HepG2 (cell line): ENCODE measurements at regions not wholly inside any gene's neighbourhood (a gene's known extent, or its start where the extent isn't known, plus 50 kb on each side); places are given as distances from the start of the nearest gene placed in this dataset.

ENCODE experiments used
- ATAC-seq: fragments of 200-7000 bp; cut with Tn5 transposase; 3 replicates; pipeline ENCODE4 v1.9.1; 2020; ENCODE audit warnings: mild to moderate bottlenecking, moderate library complexity
- BruUV-seq: library from RNA; stranded (reverse); fragments of 400-500 nt; replicated peaks from 2 replicates; lab custom pipeline; 2021; lab: Mats Ljungman, UMichigan
- CTCF ChIA-PET: fragments of 300-600 bp; formaldehyde crosslinking; extraction: SDS; loops from one replicate; lab custom pipeline; 2021; ENCODE audit warnings: low total read pairs, inconsistent platforms, low intra/inter-chr PET ratio; lab: Yijun Ruan, JAX
- POLR2A ChIA-PET: fragments of 350-600 bp; sonication (Branson Sonifier 250); formaldehyde crosslinking; loops from one replicate; lab custom pipeline; 2020; ENCODE audit warnings: antibody characterized with exemption, inconsistent platforms; lab: Yijun Ruan, JAX
- DNase-seq: peaks from one replicate; pipeline ENCODE4 v3.0.0-alpha.2; 2015; ENCODE audit warnings: low spot score
- FAIRE-seq: peaks from 3 replicates; lab custom pipeline; 2011; peaks lifted over from hg19 to GRCh38; lab: Jason Lieb, UNC
- H2AFZ ChIP-seq: one replicate; pipeline ENCODE4 v1.6.1; 2011; ENCODE audit warnings: low read length, inconsistent platforms
- H3K27ac ChIP-seq: fragments of 300-600 bp; 3 replicates; pipeline ENCODE4 v1.8.0; 2011; ENCODE audit warnings: mixed run types, mild to moderate bottlenecking, mixed read lengths, low read length, inconsistent platforms; ENCODE audit not compliant: insufficient read depth; ENCODE audit errors: extremely low read length
- H3K27me3 ChIP-seq, 2 experiments: fragments of 200-600 bp in 1 of 2; 2 replicates in 1 of 2; 3 replicates in 1 of 2; pipeline versions ENCODE4 v1.6.0 to v1.8.0; 2011; ENCODE audit warnings: low read length in 2 of 2, mild to moderate bottlenecking in 2 of 2, moderate library complexity in 2 of 2, inconsistent platforms in 1 of 2; ENCODE audit not compliant: insufficient read depth in 2 of 2, control insufficient read depth in 1 of 2
- H3K36me3 ChIP-seq, 2 experiments: fragments of 200-600 bp in 1 of 2; replicated peaks in 1 of 2; 2 replicates in 1 of 2; 3 replicates in 1 of 2; pipeline versions ENCODE4 v1.5.1 to v1.8.0; 2011; ENCODE audit warnings: low read length in 2 of 2, inconsistent platforms in 1 of 2; ENCODE audit not compliant: insufficient read depth in 2 of 2, control insufficient read depth in 1 of 2
- H3K4me1 ChIP-seq: 2 replicates; pipeline ENCODE4 v1.5.1; 2012; ENCODE audit warnings: low read length, inconsistent platforms; ENCODE audit not compliant: insufficient read depth
- H3K4me2 ChIP-seq: 2 replicates; pipeline ENCODE4 v1.6.0; 2011; ENCODE audit warnings: low read depth, low read length, inconsistent platforms
- H3K4me3 ChIP-seq, 3 experiments: fragments of 200-600 bp in 1 of 3; sonication (generic), shearing (Covaris generic) in 1 of 3; replicated peaks in 1 of 3; 2 replicates each; pipeline ENCODE4 v1.5.1; 2011 to 2016; ENCODE audit warnings: low read length in 3 of 3, inconsistent platforms in 2 of 3, low read depth in 2 of 3, mild to moderate bottlenecking in 2 of 3, control low read depth in 1 of 3, mixed read lengths in 1 of 3; ENCODE audit not compliant: insufficient read depth in 1 of 3
- H3K79me2 ChIP-seq: one replicate; pipeline ENCODE4 v1.6.1; 2011; ENCODE audit warnings: low read length, inconsistent platforms; ENCODE audit not compliant: insufficient read depth
- H3K9ac ChIP-seq: 2 replicates; pipeline ENCODE4 v1.6.0; 2011; ENCODE audit warnings: mild to moderate bottlenecking, low read depth, low read length, inconsistent platforms; ENCODE audit not compliant: insufficient read depth
- H3K9me3 ChIP-seq: 2 replicates; pipeline ENCODE4 v1.5.1; 2012; ENCODE audit warnings: mild to moderate bottlenecking, low read length
- H4K20me1 ChIP-seq: 2 replicates; pipeline ENCODE4 v1.6.0; 2011; ENCODE audit warnings: inconsistent platforms, mild to moderate bottlenecking, low read length, moderate library complexity; ENCODE audit not compliant: insufficient read depth
- EZH2 ChIP-seq: conservative IDR thresholded peaks from 2 replicates; pipeline ENCODE4 v1.6.1; 2012; ENCODE audit warnings: mild to moderate bottlenecking, low read depth, low read length, moderate library complexity
- KDM4B ChIP-seq: sonication (generic); formaldehyde crosslinking; IDR thresholded peaks from 2 replicates; pipeline ENCODE4 v1.4.0; 2020; ENCODE audit warnings: missing genetic modification reagents
- NFATC3 ChIP-seq: sonication (generic); formaldehyde crosslinking; IDR thresholded peaks from 2 replicates; pipeline ENCODE4 v1.5.1; 2020; ENCODE audit warnings: mild to moderate bottlenecking, missing genetic modification reagents
- RXRB ChIP-seq: IDR thresholded peaks from 2 replicates; pipeline ENCODE4 v1.6.1; 2016; ENCODE audit warnings: borderline replicate concordance, missing genetic modification reagents, missing compliant biosample characterization
- SAFB2 ChIP-seq: sonication (generic); formaldehyde crosslinking; IDR thresholded peaks from 2 replicates; pipeline ENCODE4 v1.5.1; 2020; ENCODE audit warnings: missing genetic modification reagents, low read depth, mild to moderate bottlenecking, borderline replicate concordance
- SP4 ChIP-seq: sonication (generic); formaldehyde crosslinking; IDR thresholded peaks from 2 replicates; pipeline ENCODE4 v1.8.1; 2023; ENCODE audit warnings: mild to moderate bottlenecking, missing genetic modification reagents
- TCF7L2 ChIP-seq: IDR thresholded peaks from 2 replicates; pipeline ENCODE4 v1.6.1; 2011; ENCODE audit warnings: mild to moderate bottlenecking, low read depth, low read length, moderate library complexity
- ZBTB7A ChIP-seq: sonication (generic); formaldehyde crosslinking; IDR thresholded peaks from 2 replicates; pipeline ENCODE4 v1.8.0; 2022; ENCODE audit warnings: mild to moderate bottlenecking, missing genetic modification reagents
- ZNF256 ChIP-seq: sonication (generic); formaldehyde crosslinking; conservative IDR thresholded peaks from 2 replicates; pipeline ENCODE4 v1.4.0; 2020; ENCODE audit warnings: missing genetic modification reagents
- ZNF512B ChIP-seq: sonication (generic); formaldehyde crosslinking; IDR thresholded peaks from 2 replicates; pipeline ENCODE4 v1.5.1; 2020; ENCODE audit warnings: missing genetic modification reagents, mild to moderate bottlenecking, borderline replicate concordance
- ZNF788 ChIP-seq: sonication (generic); formaldehyde crosslinking; IDR thresholded peaks from 2 replicates; pipeline ENCODE4 v1.5.0; 2020; ENCODE audit warnings: mild to moderate bottlenecking, missing genetic modification reagents, borderline replicate concordance
- WGBS: methylation state at CpG from one replicate; pipeline ENCODE4 v1.1.6; 2017; ENCODE audit warnings: low lambda C conversion rate; 5-methylcytosine and 5-hydroxymethylcytosine counted together
- in situ Hi-C: cut with HindIII; loops from 2 replicates; pipeline ENCODE4 v1.10.0; 2017; ENCODE audit warnings: low pct_unique_long_range_greater_than_20kb; ENCODE audit not compliant: extremely low pct_ligation_motif_present
- intact Hi-C: fragments of 100-400 bp; cut with micrococcal nuclease; formaldehyde crosslinking; loops from one replicate; pipeline ENCODE4 v1.10.0; 2022; ENCODE audit not compliant: unreplicated experiment
- TF ChIP-seq, protein P1 (sequence below): sonication (generic); formaldehyde crosslinking; IDR thresholded peaks from 2 replicates; pipeline ENCODE4 v1.5.0; 2020; ENCODE audit warnings: mild to moderate bottlenecking, missing genetic modification reagents, borderline replicate concordance
- TF ChIP-seq, protein P2 (sequence below): sonication (generic); formaldehyde crosslinking; IDR thresholded peaks from 2 replicates; pipeline ENCODE4 v1.5.0; 2020; ENCODE audit warnings: mild to moderate bottlenecking, missing genetic modification reagents, borderline replicate concordance

GRCh38 chr13:83153848-83154247 lies 728.4 kb downstream of the SLITRK1 start (continued):
- TF ChIP-seq, protein P1, sequence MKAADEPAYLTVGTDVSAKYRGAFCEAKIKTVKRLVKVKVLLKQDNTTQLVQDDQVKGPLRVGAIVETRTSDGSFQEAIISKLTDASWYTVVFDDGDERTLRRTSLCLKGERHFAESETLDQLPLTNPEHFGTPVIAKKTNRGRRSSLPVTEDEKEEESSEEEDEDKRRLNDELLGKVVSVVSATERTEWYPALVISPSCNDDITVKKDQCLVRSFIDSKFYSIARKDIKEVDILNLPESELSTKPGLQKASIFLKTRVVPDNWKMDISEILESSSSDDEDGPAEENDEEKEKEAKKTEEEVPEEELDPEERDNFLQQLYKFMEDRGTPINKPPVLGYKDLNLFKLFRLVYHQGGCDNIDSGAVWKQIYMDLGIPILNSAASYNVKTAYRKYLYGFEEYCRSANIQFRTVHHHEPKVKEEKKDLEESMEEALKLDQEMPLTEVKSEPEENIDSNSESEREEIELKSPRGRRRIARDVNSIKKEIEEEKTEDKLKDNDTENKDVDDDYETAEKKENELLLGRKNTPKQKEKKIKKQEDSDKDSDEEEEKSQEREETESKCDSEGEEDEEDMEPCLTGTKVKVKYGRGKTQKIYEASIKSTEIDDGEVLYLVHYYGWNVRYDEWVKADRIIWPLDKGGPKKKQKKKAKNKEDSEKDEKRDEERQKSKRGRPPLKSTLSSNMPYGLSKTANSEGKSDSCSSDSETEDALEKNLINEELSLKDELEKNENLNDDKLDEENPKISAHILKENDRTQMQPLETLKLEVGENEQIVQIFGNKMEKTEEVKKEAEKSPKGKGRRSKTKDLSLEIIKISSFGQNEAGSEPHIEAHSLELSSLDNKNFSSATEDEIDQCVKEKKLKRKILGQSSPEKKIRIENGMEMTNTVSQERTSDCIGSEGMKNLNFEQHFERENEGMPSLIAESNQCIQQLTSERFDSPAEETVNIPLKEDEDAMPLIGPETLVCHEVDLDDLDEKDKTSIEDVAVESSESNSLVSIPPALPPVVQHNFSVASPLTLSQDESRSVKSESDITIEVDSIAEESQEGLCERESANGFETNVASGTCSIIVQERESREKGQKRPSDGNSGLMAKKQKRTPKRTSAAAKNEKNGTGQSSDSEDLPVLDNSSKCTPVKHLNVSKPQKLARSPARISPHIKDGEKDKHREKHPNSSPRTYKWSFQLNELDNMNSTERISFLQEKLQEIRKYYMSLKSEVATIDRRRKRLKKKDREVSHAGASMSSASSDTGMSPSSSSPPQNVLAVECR (CRISPR knock-in tag) = no peak
- TF ChIP-seq ZNF788 (CRISPR knock-in tag) (no peak), EZH2 (no peak), SP4 (no peak)

- H3K27me3 ChIP-seq = no peaks in the 10 kb centered on the region
- intact Hi-C loops (no loop called here), in situ Hi-C loops (no loop called here)
- WGBS = 0% methylated on average over 1 of the region's 1 CpG
- ChIA-PET POLR2A (no interaction called here), CTCF (no interaction called here)
- no TSS peak for BruUV-seq
- H3K36me3 ChIP-seq = no peaks in the 10 kb centered on the region
- H3K9ac ChIP-seq = no peak overlapping the region
- H3K4me1 ChIP-seq = no peaks in the 10 kb centered on the region
- no peaks in the 10 kb centered on the region for H3K79me2 ChIP-seq
- no peak for DNase-seq
- H4K20me1 ChIP-seq = no peaks in the 10 kb centered on the region
- no peak overlapping the region for H3K4me2 ChIP-seq
- H3K4me3 ChIP-seq = no peak overlapping the region
- no peak overlapping the region for H2AFZ ChIP-seq
- no peak for FAIRE-seq
- no peak for ATAC-seq
- no peak overlapping the region for H3K27ac ChIP-seq
- peaks cover 17% of the 10 kb centered on the region for H3K9me3 ChIP-seq
- no peak for TF ChIP-seq SAFB2
- TF ChIP-seq, protein P2, sequence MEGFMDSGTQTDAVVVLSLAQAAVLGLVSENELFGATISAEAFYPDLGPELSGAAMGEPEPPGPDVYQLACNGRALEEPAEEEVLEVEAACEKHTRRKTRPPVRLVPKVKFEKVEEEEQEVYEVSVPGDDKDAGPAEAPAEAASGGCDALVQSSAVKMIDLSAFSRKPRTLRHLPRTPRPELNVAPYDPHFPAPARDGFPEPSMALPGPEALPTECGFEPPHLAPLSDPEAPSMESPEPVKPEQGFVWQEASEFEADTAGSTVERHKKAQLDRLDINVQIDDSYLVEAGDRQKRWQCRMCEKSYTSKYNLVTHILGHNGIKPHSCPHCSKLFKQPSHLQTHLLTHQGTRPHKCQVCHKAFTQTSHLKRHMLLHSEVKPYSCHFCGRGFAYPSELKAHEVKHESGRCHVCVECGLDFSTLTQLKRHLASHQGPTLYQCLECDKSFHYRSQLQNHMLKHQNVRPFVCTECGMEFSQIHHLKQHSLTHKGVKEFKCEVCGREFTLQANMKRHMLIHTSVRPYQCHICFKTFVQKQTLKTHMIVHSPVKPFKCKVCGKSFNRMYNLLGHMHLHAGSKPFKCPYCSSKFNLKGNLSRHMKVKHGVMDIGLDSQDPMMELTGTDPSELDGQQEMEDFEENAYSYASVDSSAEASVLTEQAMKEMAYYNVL = no peak
- TF ChIP-seq ZNF256 (CRISPR knock-in tag) = no peak
- TF ChIP-seq ZBTB7A (CRISPR knock-in tag) = no peak
- TF ChIP-seq KDM4B = no peak
- TF ChIP-seq TCF7L2 = no peak
- TF ChIP-seq ZNF512B = no peak
- TF ChIP-seq RXRB (CRISPR knock-in tag) = no peak
- TF ChIP-seq NFATC3 (CRISPR knock-in tag) = no peak
These were observed 731.0 kb downstream of the SLITRK1 start for GRCh38 chr13:83151308-83151660.
